Fibroblast of the aortic adventitia (primary cell): ENCODE measurements at regions not wholly inside any gene's neighbourhood (a gene's known extent, or its start where the extent isn't known, plus 50 kb on each side); places are given as distances from the start of the nearest gene placed in this dataset.
A peak's percentile ranks its signal among the peaks of the same experiment; 100 is the strongest.

Experiments
- DNase-seq: peaks from one replicate; pipeline ENCODE4 v3.0.0-alpha.2; 2010; ENCODE audit warnings: low read depth
- H3K4me3 ChIP-seq: 2 replicates; pipeline ENCODE4 v1.5.1; 2011; ENCODE audit warnings: low read depth, mild to moderate bottlenecking, control low read depth, low read length, moderate library complexity
- TF ChIP-seq, protein P1 (sequence below): IDR thresholded peaks from 2 replicates; pipeline ENCODE4 v1.5.1; 2011; ENCODE audit warnings: mild to moderate bottlenecking, low read length, control low read depth, inconsistent platforms; ENCODE audit not compliant: insufficient read depth

DNA sequence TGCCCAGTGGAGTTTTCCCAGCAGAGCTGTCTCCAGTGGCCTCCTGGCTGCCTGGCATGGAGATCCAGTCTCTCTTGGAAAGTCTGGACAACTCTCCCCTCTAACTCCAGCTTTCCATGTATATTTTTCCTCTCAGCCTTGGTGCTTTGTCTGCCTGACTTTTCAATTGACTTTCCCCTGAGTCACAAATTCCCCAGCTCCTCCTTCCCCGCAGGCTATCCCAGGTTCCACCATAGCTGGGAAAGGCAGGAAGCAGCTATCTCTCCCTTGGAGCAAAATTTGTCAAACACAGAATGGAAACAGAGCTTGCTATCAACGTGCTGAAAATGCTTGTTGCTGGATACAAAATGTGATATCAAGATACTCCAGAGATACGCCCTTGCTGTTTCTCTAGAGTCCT, 384.8 kb downstream of the TMEM135 start:
- DNase-seq = peak; percentile 44
- TF ChIP-seq, protein P1, sequence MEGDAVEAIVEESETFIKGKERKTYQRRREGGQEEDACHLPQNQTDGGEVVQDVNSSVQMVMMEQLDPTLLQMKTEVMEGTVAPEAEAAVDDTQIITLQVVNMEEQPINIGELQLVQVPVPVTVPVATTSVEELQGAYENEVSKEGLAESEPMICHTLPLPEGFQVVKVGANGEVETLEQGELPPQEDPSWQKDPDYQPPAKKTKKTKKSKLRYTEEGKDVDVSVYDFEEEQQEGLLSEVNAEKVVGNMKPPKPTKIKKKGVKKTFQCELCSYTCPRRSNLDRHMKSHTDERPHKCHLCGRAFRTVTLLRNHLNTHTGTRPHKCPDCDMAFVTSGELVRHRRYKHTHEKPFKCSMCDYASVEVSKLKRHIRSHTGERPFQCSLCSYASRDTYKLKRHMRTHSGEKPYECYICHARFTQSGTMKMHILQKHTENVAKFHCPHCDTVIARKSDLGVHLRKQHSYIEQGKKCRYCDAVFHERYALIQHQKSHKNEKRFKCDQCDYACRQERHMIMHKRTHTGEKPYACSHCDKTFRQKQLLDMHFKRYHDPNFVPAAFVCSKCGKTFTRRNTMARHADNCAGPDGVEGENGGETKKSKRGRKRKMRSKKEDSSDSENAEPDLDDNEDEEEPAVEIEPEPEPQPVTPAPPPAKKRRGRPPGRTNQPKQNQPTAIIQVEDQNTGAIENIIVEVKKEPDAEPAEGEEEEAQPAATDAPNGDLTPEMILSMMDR = no peak
- H3K4me3 ChIP-seq = no peak overlapping the region

DNA sequence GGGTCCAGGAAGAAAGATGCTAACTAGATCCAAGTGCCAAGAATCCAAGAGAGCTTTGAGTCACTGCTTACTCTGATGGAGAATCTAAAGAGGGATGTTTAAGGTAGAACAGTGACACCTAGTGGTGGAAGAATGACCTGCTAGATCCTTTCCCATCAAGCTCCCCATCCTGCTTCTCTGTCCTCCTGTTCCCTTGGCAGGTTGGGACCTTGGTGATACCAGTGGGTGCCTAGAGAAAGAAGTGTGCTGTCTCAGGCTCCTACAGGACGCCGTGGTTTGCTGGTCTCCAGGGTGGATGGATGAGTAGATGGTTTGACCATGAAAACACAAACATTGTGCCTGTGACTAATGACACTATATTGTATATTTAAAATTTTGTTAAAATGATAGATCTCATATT, 383.7 kb downstream of the TMEM135 start:
- no peak overlapping the region for H3K4me3 ChIP-seq
- peak; percentile 94 for DNase-seq
- TF ChIP-seq, protein P1 = peak; percentile 77

DNA sequence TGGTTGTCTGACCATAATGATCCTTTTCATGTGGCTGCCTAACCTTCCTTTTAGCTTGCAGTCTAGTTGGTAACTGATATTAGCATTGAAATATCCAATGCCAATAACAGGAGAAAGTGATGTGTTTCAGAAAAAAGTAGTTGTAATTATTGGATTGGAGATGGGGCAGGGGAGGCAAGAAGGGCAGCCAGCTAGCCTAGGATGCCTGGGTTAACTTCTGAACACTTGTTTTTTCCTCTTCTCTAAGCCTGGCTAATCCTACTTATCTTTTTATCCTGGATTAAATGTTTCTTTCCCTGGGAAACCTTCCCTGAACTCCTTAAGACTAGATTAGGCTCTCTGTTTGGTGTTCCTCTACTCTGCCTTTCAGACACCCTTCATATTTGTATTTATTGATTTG, 380.2 kb downstream of the TMEM135 start:
- no peak for DNase-seq
- TF ChIP-seq, protein P1 = no peak
- H3K4me3 ChIP-seq = no peak overlapping the region

DNA sequence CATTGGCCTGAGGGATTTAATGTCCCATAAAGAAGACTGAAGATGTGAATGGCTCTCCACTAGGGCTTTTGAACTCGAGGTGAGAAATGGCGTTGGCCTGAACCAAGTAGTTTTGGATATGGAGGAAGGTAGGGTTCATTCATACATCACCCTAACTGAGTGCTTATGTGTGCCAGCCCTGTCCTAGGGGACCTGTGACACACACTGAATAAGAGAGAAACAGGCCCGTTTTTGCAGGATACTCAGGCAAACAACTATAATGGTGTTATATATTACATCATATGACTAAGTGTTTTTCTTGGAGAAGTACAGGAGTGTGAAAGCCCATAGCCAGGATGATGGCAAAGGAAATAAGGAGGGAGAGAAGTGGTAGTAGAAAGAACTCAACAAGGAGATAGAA, 368.1 kb downstream of the TMEM135 start:
- DNase-seq = peak; percentile 72
- TF ChIP-seq, protein P1 = no peak
- no peak overlapping the region for H3K4me3 ChIP-seq

DNA sequence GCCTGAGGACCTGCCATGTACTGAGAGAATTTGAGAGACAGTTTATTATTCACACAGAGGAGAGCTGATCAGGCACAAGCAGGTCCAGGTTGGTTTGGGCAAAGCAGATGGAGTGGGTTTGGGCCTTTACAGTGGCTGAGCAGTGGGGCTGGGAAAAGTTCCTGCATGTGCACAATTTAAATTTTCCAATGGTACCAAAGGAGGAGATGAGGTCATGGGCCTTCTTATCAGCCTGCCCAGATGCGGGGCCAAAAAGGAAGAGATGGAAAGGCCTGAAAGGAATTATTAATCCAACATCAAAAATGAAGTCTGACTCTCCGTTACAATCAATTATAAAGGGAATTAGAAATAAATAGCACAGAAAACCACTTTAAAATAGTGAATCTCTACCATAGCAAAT, 367.6 kb downstream of the TMEM135 start:
- no peak for DNase-seq
- TF ChIP-seq, protein P1 = no peak
- H3K4me3 ChIP-seq = no peak overlapping the region

DNA sequence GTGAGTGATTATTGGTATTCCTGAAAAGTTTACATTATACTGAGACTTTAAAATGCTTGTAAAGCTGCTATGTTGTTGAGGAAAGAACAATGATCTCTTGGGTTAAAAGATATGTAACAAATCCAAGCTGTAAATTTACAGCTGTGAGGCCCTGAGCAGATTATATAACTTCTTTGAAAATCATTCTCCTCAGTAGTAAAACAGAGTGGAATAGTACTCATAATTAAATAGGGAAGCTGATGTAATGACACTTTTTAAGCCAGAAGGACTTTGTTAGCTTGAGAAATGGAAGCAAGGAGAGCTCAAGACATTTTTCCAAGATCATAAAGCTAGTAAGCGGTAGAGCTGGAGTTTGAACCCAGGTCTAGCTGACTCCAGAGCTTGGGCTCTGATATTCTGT, 363.9 kb downstream of the TMEM135 start:
- no peak overlapping the region for H3K4me3 ChIP-seq
- TF ChIP-seq, protein P1 = no peak
- DNase-seq = no peak

DNA sequence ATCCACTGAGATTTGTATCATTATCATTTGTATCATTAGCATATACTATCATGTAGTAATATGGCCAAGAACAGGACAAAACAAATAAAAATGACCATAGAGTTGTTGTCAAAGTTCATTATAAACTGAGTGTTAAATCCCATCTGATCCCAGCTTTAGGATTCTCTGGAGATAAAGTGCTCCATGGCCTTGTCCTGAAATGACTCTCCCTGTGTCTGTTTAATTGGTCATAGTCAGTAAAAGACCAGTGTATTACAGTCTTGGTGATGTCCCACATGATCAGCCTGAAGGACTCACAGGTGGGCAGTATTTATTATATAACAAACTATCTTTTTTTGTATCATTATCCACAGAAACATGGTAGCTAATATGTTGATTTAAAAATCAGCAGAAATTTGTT, 361.6 kb downstream of the TMEM135 start:
- TF ChIP-seq, protein P1 = no peak
- H3K4me3 ChIP-seq = no peak overlapping the region

More for the DNA sequence above, 361.6 kb downstream of the TMEM135 start:
- DNase-seq = no peak
